ENCODE measurements at regions not wholly inside any gene's neighbourhood (a gene's known extent, or its start where the extent isn't known, plus 50 kb on each side); places are given as distances from the start of the nearest gene placed in this dataset.

- no TSS peak for BruUV-seq (replicated peaks)
- CTCF ChIA-PET (ENCODE audit: low intra/inter-chr PET ratio, low total read pairs): no interaction called here
- 76% methylated on average over 2 of the region's 2 CpGs for WGBS (ENCODE audit: low lambda C conversion rate)
- intact Hi-C loops (cut with micrococcal nuclease; ENCODE audit: unreplicated experiment): no loop called here
- Histone ChIP-seq H4K20me1 (ENCODE audit: insufficient read depth, low read length) (no peaks in the 10 kb centered on the region), H2AFZ (ENCODE audit: low read length) (no peak overlapping the region), H3K9me3 (ENCODE audit: low read length) (peaks cover 5% of the 10 kb centered on the region; the same call in 1 of the 2 replicates), H3K4me3 (replicated peaks in 1 of 3; ENCODE audit: insufficient read depth in 1 of 3, low read depth in 2 of 3, low read length in 3 of 3) (no peak overlapping the region), H3K4me1 (ENCODE audit: insufficient read depth, low read length) (no peaks in the 10 kb centered on the region), H3K4me2 (ENCODE audit: low read depth, low read length) (no peak overlapping the region), H3K36me3 (replicated peaks in 1 of 2; ENCODE audit: control insufficient read depth in 1 of 2, insufficient read depth in 2 of 2, low read length in 2 of 2) (no peaks in the 10 kb centered on the region), H3K27me3 (ENCODE audit: control insufficient read depth in 1 of 2, insufficient read depth in 2 of 2, low read length in 2 of 2) (no peaks in the 10 kb centered on the region), H3K27ac (ENCODE audit: extremely low read length, insufficient read depth, low read length) (no peak overlapping the region), H3K9ac (ENCODE audit: insufficient read depth, low read depth, low read length) (no peak overlapping the region), H3K79me2 (ENCODE audit: insufficient read depth, low read length) (no peaks in the 10 kb centered on the region)
- ATAC-seq (no peak), DNase-seq (ENCODE audit: low spot score) (no peak), FAIRE-seq (no peak)
- in situ Hi-C loops (cut with HindIII; ENCODE audit: extremely low pct_ligation_motif_present, low pct_unique_long_range_greater_than_20kb): no loop called here
- POLR2A ChIA-PET: no interaction called here
- TF ChIP-seq DDIT3 (CRISPR knock-in tag; IDR thresholded peaks at IDR 0.05): no peak
- TF ChIP-seq MXI1 (IDR thresholded peaks at IDR 0.05; ENCODE audit: borderline replicate concordance, low read depth, low read length): no peak
- TF ChIP-seq ESRRA (CRISPR knock-in tag; IDR thresholded peaks at IDR 0.05; ENCODE audit: low read depth): no peak
- TF ChIP-seq ZBTB39 (CRISPR knock-in tag; IDR thresholded peaks at IDR 0.05): no peak
- TF ChIP-seq THAP11 (CRISPR knock-in tag; IDR thresholded peaks at IDR 0.05): no peak
- TF ChIP-seq ZBTB20 (CRISPR knock-in tag; IDR thresholded peaks at IDR 0.05; ENCODE audit: borderline replicate concordance, low read depth): no peak
- TF ChIP-seq AHDC1 (CRISPR knock-in tag; IDR thresholded peaks at IDR 0.05; ENCODE audit: borderline replicate concordance): no peak
- no peak for TF ChIP-seq RNF2 (conservative IDR thresholded peaks at IDR 0.05; ENCODE audit: low read depth)
- no peak for TF ChIP-seq YEATS4 (CRISPR knock-in tag; IDR thresholded peaks at IDR 0.05; ENCODE audit: borderline replicate concordance)
- no peak for TF ChIP-seq ZNF24 (IDR thresholded peaks at IDR 0.05)
- TF ChIP-seq POGZ (CRISPR knock-in tag; IDR thresholded peaks at IDR 0.05): no peak
- TF ChIP-seq ZFYVE20 (CRISPR knock-in tag; IDR thresholded peaks at IDR 0.05; ENCODE audit: borderline replicate concordance, low read depth): no peak
- no peak for TF ChIP-seq IKZF4 (CRISPR knock-in tag; IDR thresholded peaks at IDR 0.05; ENCODE audit: borderline replicate concordance, low read depth, not compliant biosample characterization)
- no peak for TF ChIP-seq RARA (CRISPR knock-in tag; IDR thresholded peaks at IDR 0.05)
- no peak for TF ChIP-seq CENPBD1 (CRISPR knock-in tag; IDR thresholded peaks at IDR 0.05; ENCODE audit: borderline replicate concordance, low read depth)
- TF ChIP-seq NFE2L1 (CRISPR knock-in tag; IDR thresholded peaks at IDR 0.05; ENCODE audit: borderline replicate concordance): no peak
- TF ChIP-seq MXD1 (CRISPR knock-in tag; IDR thresholded peaks at IDR 0.05): no peak
Measured at GRCh38 chr12:107590814-107591375, 94.7 kb upstream of the PWP1 start.
